CD4-positive, alpha-beta T cell (primary cell): ENCODE measurements at regions not wholly inside any gene's neighbourhood (a gene's known extent, or its start where the extent isn't known, plus 50 kb on each side); places are given as distances from the start of the nearest gene placed in this dataset.

Source experiments
- ATAC-seq: fragments of 200-7000 bp; cut with Tn5 transposase; one replicate; pipeline ENCODE4 v1.10.0; 2022; ENCODE audit warnings: mild to moderate bottlenecking; ENCODE audit not compliant: poor library complexity
- CTCF ChIA-PET: fragments of 350-600 bp; sonication (Branson Sonifier 250); formaldehyde crosslinking; loops from one replicate; lab custom pipeline; 2021; ENCODE audit warnings: antibody characterized with exemption, inconsistent platforms; lab: Charles Lee
- POLR2A ChIA-PET: fragments of 350-600 bp; sonication (Branson Sonifier 250); formaldehyde crosslinking; loops from one replicate; lab custom pipeline; 2021; ENCODE audit warnings: antibody characterized with exemption, inconsistent platforms; lab: Charles Lee
- DNase-seq, 14 experiments: peaks; one replicate each; pipeline ENCODE4 v3.0.0-alpha.2; 2013 to 2020; ENCODE audit warnings: mixed read lengths in 2 of 14
- H3K27ac ChIP-seq, 2 donors: one replicate each; pipeline versions ENCODE4 v1.5.1 to v1.7.0; 2013; ENCODE audit warnings: low read length in 2 of 2, low read depth in 1 of 2, mild to moderate bottlenecking in 1 of 2
- H3K27me3 ChIP-seq, 2 experiments: 1 replicate in 1 of 2; 2 replicates in 1 of 2; pipeline versions ENCODE4 v1.6.1 to v1.7.0; 2013; ENCODE audit warnings: low read length in 2 of 2, control low read depth in 1 of 2, mild to moderate bottlenecking in 1 of 2, moderate library complexity in 1 of 2; ENCODE audit not compliant: insufficient read depth in 2 of 2, control insufficient read depth in 1 of 2
- H3K36me3 ChIP-seq: one replicate; pipeline ENCODE4 v1.6.1; 2013; ENCODE audit warnings: low read length, control low read depth; ENCODE audit not compliant: insufficient read depth
- H3K4me1 ChIP-seq: one replicate; pipeline ENCODE4 v1.6.1; 2013; ENCODE audit warnings: low read length, control low read depth; ENCODE audit not compliant: insufficient read depth
- H3K4me3 ChIP-seq: one replicate; pipeline ENCODE4 v1.5.1; 2013; ENCODE audit warnings: mild to moderate bottlenecking, low read length, moderate library complexity
- H3K9me3 ChIP-seq, 2 experiments: 1 replicate in 1 of 2; 2 replicates in 1 of 2; pipeline versions ENCODE4 v1.6.1 to v1.7.0; 2013; ENCODE audit warnings: low read length in 2 of 2, mild to moderate bottlenecking in 2 of 2, control low read depth in 1 of 2, moderate library complexity in 1 of 2; ENCODE audit not compliant: control insufficient read depth in 1 of 2, insufficient read depth in 1 of 2
- H3K27ac Mint-ChIP-seq: one replicate; pipeline ENCODE4 v1.8.0; 2020; ENCODE audit warnings: mixed read lengths
- H3K27me3 Mint-ChIP-seq: one replicate; pipeline ENCODE4 v1.8.0; 2021; ENCODE audit warnings: mixed read lengths
- H3K36me3 Mint-ChIP-seq: one replicate; pipeline ENCODE4 v1.8.0; 2021; ENCODE audit warnings: low read depth, mixed read lengths
- H3K4me1 Mint-ChIP-seq: one replicate; pipeline ENCODE4 v1.8.0; 2021; ENCODE audit warnings: low read depth, mixed read lengths
- H3K4me3 Mint-ChIP-seq: one replicate; pipeline ENCODE4 v1.8.0; 2020; ENCODE audit warnings: mild to moderate bottlenecking, mixed read lengths
- H3K9me3 Mint-ChIP-seq: one replicate; pipeline ENCODE4 v1.8.0; 2020; ENCODE audit warnings: mixed read lengths
- CTCF ChIP-seq: fragments of 200-600 bp; IDR thresholded peaks from one replicate; pipeline ENCODE4 v1.8.0; 2022; ENCODE audit warnings: antibody characterized with exemption, mild to moderate bottlenecking
- intact Hi-C, 2 experiments: fragments of 100-400 bp; cut with DNase I in 1 of 2; cut with micrococcal nuclease in 1 of 2; formaldehyde crosslinking; loops; one replicate each; pipeline versions ENCODE4 v1.15.1 to v1.9.0; 2023 to 2025; cut with DNase I, micrococcal nuclease

GRCh38 chr10:121245754-121246153 lies 352.5 kb downstream of the FGFR2 start:
- no peaks in the 10 kb centered on the region for H3K4me1 ChIP-seq
- no peaks in the 10 kb centered on the region for H3K27me3 ChIP-seq
- H3K36me3 ChIP-seq = no peaks in the 10 kb centered on the region
- DNase-seq = no peak
- peaks cover 7% of the 10 kb centered on the region for H3K27me3 Mint-ChIP-seq
- no peaks in the 10 kb centered on the region for H3K9me3 Mint-ChIP-seq
- TF ChIP-seq CTCF = no peak
- intact Hi-C loops = no loop called here
- no peak overlapping the region for H3K4me3 Mint-ChIP-seq
- H3K27ac ChIP-seq = no peak overlapping the region
- H3K4me1 Mint-ChIP-seq = no peaks in the 10 kb centered on the region
- ATAC-seq = no peak
- peaks cover 0 to 6% of the 10 kb centered on the region in 2 experiments for H3K9me3 ChIP-seq
- CTCF ChIA-PET = no interaction called here
- no peak overlapping the region for H3K4me3 ChIP-seq
- POLR2A ChIA-PET = no interaction called here
- no peak overlapping the region for H3K27ac Mint-ChIP-seq
- H3K36me3 Mint-ChIP-seq = no peaks in the 10 kb centered on the region

GRCh38 chr10:121248266-121248665 lies 350.0 kb downstream of the FGFR2 start:
- Histone ChIP-seq H3K36me3 (no peaks in the 10 kb centered on the region), H3K27me3 (no peaks in the 10 kb centered on the region), H3K27ac (no peak overlapping the region), H3K4me3 (no peak overlapping the region), H3K4me1 (no peaks in the 10 kb centered on the region), H3K9me3 (peaks cover 0 to under 1% of the 10 kb centered on the region in 2 experiments)
- ATAC-seq (no peak), DNase-seq (no peak)
- Mint-ChIP-seq H3K27ac (no peak overlapping the region), H3K9me3 (no peaks in the 10 kb centered on the region), H3K27me3 (peaks cover 7% of the 10 kb centered on the region), H3K4me3 (no peak overlapping the region), H3K4me1 (no peaks in the 10 kb centered on the region), H3K36me3 (no peaks in the 10 kb centered on the region)
- POLR2A ChIA-PET = no interaction called here
- TF ChIP-seq CTCF = no peak
- CTCF ChIA-PET = no interaction called here
- intact Hi-C loops = no loop called here

- ATAC-seq (no peak), DNase-seq (no peak)
- POLR2A ChIA-PET = no interaction called here
- Histone ChIP-seq H3K4me3 (no peak overlapping the region), H3K9me3 (no peaks in the 10 kb centered on the region), H3K4me1 (no peaks in the 10 kb centered on the region), H3K27me3 (no peaks in the 10 kb centered on the region), H3K36me3 (no peaks in the 10 kb centered on the region), H3K27ac (no peak overlapping the region)
- H3K27ac Mint-ChIP-seq = no peak overlapping the region
- H3K4me1 Mint-ChIP-seq = no peaks in the 10 kb centered on the region
- peaks cover 6% of the 10 kb centered on the region for H3K27me3 Mint-ChIP-seq
- TF ChIP-seq CTCF = no peak
- intact Hi-C loops = no loop called here
- no peaks in the 10 kb centered on the region for H3K9me3 Mint-ChIP-seq
- CTCF ChIA-PET = no interaction called here
- no peaks in the 10 kb centered on the region for H3K36me3 Mint-ChIP-seq
- H3K4me3 Mint-ChIP-seq = no peak overlapping the region
Measured at GRCh38 chr10:121250995-121251764, 347.1 kb downstream of the FGFR2 start.
